SK-N-SH treated with all-trans-retinoic acid at 6 μM for 48 hours (cell line): ENCODE measurements at regions not wholly inside any gene's neighbourhood (a gene's known extent, or its start where the extent isn't known, plus 50 kb on each side); places are given as distances from the start of the nearest gene placed in this dataset.

Experiments
- ARNTL ChIP-seq: fragments of 450-650 bp; formaldehyde crosslinking; IDR thresholded peaks from 2 replicates; pipeline ENCODE4 v1.5.0; 2020; ENCODE audit warnings: low read depth, mild to moderate bottlenecking, moderate library complexity, borderline replicate concordance
- ESRRG ChIP-seq: fragments of 250-450 bp; sonication (Bioruptor Pico); IDR thresholded peaks from 2 replicates; pipeline ENCODE4 v1.6.1; 2021; ENCODE audit warnings: mild to moderate bottlenecking
- PPARA ChIP-seq: fragments of 250-450 bp; sonication (Bioruptor Pico); IDR thresholded peaks from 2 replicates; pipeline ENCODE4 v1.5.0; 2020; ENCODE audit warnings: mild to moderate bottlenecking, borderline replicate concordance
- RARB ChIP-seq: fragments of 250-450 bp; sonication (Bioruptor Pico); IDR thresholded peaks from 2 replicates; pipeline ENCODE4 v1.8.0; 2021; ENCODE audit warnings: mild to moderate bottlenecking, moderate library complexity
- SNAI2 ChIP-seq: fragments of 250-450 bp; sonication (Bioruptor Pico); IDR thresholded peaks from 2 replicates; pipeline ENCODE4 v1.5.0; 2020; ENCODE audit warnings: mild to moderate bottlenecking, moderate library complexity
- TOX ChIP-seq: fragments of 250-450 bp; sonication (Bioruptor Pico); IDR thresholded peaks from 2 replicates; pipeline ENCODE4 v1.8.0; 2021; ENCODE audit warnings: mild to moderate bottlenecking, moderate library complexity, borderline replicate concordance
- ZC3H10 ChIP-seq: fragments of 250-450 bp; sonication (Bioruptor Pico); IDR thresholded peaks from 2 replicates; pipeline ENCODE4 v1.5.1; 2021; ENCODE audit warnings: mild to moderate bottlenecking, moderate library complexity
- ZFP3 ChIP-seq: fragments of 250-450 bp; sonication (Bioruptor Pico); IDR thresholded peaks from 2 replicates; pipeline ENCODE4 v1.5.0; 2020; ENCODE audit warnings: mild to moderate bottlenecking, moderate library complexity
- ZFP30 ChIP-seq: fragments of 450-650 bp; formaldehyde crosslinking; IDR thresholded peaks from 2 replicates; pipeline ENCODE4 v1.5.0; 2022; ENCODE audit warnings: mild to moderate bottlenecking, moderate library complexity
- ZNF70 ChIP-seq: fragments of 450-650 bp; formaldehyde crosslinking; IDR thresholded peaks from 2 replicates; pipeline ENCODE4 v1.5.0; 2020; ENCODE audit warnings: mild to moderate bottlenecking, moderate library complexity
- TF ChIP-seq, protein P1 (sequence below): fragments of 250-450 bp; sonication (Bioruptor Pico); IDR thresholded peaks from 2 replicates; pipeline ENCODE4 v1.8.0; 2021; ENCODE audit warnings: low read depth, mild to moderate bottlenecking, moderate library complexity, borderline replicate concordance
- TF ChIP-seq, protein P2 (sequence below): fragments of 250-450 bp; sonication (Bioruptor Pico); IDR thresholded peaks from 2 replicates; pipeline ENCODE4 v1.5.1; 2020; ENCODE audit warnings: low read depth, mild to moderate bottlenecking, moderate library complexity
- TF ChIP-seq, protein P3 (sequence below): fragments of 250-450 bp; sonication (Bioruptor Pico); IDR thresholded peaks from 2 replicates; pipeline ENCODE4 v1.8.0; 2020; ENCODE audit warnings: mild to moderate bottlenecking, moderate library complexity, borderline replicate concordance

DNA sequence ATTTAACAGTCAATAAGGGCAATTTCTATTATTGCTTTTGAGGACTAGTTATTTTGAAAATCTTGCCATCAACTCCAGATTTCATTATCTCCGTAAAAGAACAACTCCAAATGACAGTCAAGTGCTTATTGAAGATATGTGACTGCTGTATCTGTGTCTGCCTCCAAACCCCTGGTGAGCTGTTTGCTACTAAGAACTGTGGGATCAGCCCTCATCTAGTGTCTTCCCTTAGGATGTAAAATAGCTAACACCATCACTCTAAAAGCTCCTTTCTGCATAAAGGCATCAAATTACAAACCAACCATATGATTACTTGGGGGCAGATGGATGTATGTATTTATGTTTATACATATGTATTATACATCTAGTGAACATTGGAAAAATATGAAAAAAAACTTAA is 70.8 kb upstream of the SLC13A1 start:
- TF ChIP-seq ARNTL (CRISPR knock-in tag) (no peak), TOX (CRISPR knock-in tag) (no peak), RARB (CRISPR knock-in tag) (no peak), SNAI2 (CRISPR knock-in tag) (no peak), PPARA (no peak), ESRRG (CRISPR knock-in tag) (no peak), ZFP30 (CRISPR knock-in tag) (no peak), ZFP3 (no peak), ZNF70 (CRISPR knock-in tag) (no peak), ZC3H10 (no peak)
- TF ChIP-seq, protein P1, sequence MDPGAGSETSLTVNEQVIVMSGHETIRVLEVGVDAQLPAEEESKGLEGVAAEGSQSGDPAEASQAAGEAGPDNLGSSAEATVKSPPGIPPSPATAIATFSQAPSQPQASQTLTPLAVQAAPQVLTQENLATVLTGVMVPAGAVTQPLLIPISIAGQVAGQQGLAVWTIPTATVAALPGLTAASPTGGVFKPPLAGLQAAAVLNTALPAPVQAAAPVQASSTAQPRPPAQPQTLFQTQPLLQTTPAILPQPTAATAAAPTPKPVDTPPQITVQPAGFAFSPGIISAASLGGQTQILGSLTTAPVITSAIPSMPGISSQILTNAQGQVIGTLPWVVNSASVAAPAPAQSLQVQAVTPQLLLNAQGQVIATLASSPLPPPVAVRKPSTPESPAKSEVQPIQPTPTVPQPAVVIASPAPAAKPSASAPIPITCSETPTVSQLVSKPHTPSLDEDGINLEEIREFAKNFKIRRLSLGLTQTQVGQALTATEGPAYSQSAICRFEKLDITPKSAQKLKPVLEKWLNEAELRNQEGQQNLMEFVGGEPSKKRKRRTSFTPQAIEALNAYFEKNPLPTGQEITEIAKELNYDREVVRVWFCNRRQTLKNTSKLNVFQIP (CRISPR knock-in tag), result no peak
- TF ChIP-seq, protein P2, sequence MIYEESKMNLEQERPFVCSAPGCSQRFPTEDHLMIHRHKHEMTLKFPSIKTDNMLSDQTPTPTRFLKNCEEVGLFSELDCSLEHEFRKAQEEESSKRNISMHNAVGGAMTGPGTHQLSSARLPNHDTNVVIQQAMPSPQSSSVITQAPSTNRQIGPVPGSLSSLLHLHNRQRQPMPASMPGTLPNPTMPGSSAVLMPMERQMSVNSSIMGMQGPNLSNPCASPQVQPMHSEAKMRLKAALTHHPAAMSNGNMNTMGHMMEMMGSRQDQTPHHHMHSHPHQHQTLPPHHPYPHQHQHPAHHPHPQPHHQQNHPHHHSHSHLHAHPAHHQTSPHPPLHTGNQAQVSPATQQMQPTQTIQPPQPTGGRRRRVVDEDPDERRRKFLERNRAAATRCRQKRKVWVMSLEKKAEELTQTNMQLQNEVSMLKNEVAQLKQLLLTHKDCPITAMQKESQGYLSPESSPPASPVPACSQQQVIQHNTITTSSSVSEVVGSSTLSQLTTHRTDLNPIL (CRISPR knock-in tag), result no peak
- TF ChIP-seq, protein P3, sequence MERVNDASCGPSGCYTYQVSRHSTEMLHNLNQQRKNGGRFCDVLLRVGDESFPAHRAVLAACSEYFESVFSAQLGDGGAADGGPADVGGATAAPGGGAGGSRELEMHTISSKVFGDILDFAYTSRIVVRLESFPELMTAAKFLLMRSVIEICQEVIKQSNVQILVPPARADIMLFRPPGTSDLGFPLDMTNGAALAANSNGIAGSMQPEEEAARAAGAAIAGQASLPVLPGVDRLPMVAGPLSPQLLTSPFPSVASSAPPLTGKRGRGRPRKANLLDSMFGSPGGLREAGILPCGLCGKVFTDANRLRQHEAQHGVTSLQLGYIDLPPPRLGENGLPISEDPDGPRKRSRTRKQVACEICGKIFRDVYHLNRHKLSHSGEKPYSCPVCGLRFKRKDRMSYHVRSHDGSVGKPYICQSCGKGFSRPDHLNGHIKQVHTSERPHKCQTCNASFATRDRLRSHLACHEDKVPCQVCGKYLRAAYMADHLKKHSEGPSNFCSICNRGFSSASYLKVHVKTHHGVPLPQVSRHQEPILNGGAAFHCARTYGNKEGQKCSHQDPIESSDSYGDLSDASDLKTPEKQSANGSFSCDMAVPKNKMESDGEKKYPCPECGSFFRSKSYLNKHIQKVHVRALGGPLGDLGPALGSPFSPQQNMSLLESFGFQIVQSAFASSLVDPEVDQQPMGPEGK (CRISPR knock-in tag), result no peak
